ENCODE measurements at regions not wholly inside any gene's neighbourhood (a gene's known extent, or its start where the extent isn't known, plus 50 kb on each side); places are given as distances from the start of the nearest gene placed in this dataset.

- TF ChIP-seq CTCF (IDR thresholded peaks at IDR 0.05) (no peak), POLR2A (IDR thresholded peaks at IDR 0.05) (no peak), POLR2AphosphoS5 (IDR thresholded peaks at IDR 0.05) (no peak)
Observed at GRCh38 chr2:16591370-16591933, 74.2 kb downstream of the CYRIA start.
